NCI-H460 (cell line): ENCODE measurements at regions not wholly inside any gene's neighbourhood (a gene's known extent, or its start where the extent isn't known, plus 50 kb on each side); places are given as distances from the start of the nearest gene placed in this dataset.

Experiments
- DNase-seq: peaks from one replicate; pipeline ENCODE4 v3.0.0-alpha.2; 2016; ENCODE audit warnings: low read depth; ENCODE audit errors: extremely low read depth

GRCh38 chr1:201703621-201704438 is 125.1 kb upstream of the IPO9 start:
- peak; percentile 79 for DNase-seq

DNA sequence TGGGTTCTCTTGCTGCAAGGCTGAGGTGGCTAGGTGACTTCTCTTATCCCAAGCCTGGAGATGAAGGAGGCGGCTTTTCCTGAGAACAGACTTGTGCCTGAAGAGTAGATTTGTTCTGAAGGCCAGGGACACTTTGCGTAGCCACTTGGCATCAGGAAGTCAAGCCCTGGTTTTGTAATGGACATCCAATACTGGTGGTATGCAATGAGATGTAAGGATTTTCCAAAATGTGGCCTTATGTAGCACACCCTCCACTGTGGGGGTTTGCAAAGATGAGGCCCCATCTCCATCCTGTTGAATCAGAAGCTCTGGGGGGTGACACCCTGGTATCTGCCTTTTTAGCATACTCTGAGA is 124.5 kb upstream of the IPO9 start:
- DNase-seq: no peak

DNA sequence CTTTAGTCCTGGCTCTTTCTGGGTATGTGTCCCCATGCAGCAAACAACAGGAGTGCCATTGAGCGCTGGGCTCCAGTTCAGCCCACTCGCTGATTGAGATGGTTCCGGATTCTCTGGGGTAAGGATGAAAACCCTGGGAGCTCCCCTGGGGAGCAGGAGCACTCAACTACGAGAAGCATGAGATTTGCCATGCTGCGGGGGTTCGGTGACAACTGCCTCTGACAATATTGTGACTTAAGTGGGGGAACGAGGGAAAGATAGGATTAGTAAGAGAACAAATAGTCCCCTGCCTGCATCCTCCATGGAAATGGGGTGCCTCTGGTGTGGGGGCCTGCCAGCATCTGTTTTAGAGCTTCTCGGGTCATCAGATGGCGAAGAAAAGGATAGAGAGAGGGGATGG is 123.6 kb upstream of the IPO9 start:
- no peak for DNase-seq

DNA sequence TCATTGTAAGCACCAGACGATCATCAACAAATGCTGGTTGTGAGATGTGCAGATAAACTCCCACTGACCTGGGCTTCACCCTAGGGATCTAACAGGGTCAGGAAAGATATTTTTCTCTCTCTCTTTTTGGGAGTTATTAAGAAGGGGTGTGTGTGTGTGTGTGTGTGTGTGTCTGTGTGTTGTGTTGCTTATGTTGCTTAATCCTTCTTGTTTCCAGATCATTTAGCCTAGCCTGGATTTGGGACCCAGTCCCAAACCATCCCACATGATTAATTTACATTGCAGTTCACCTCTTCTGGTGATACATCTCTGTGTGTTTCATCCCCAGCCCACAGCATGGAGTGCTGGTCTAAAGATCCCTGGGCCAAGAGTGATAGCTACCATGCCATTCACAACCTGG is 122.8 kb upstream of the IPO9 start:
- no peak for DNase-seq

DNA sequence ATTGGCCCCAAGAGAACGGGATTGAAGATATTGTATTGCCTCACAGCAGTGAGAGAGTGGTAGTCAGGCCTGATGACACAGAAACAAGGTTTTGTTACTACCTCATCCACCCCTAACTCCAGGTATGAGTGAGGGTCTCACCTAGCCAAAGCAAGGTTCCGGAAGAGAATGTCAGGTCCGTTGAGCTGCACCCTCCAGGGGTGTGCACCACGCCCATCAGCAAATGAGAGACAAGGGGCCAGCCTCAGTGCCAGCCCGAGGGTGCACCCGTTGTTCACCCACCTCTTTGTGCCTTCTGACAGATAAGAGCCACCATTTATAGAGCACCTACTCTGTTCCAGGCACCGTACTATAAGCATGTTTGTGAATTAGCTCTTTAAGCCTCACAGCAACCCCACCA is 121.9 kb upstream of the IPO9 start:
- no peak for DNase-seq

DNA sequence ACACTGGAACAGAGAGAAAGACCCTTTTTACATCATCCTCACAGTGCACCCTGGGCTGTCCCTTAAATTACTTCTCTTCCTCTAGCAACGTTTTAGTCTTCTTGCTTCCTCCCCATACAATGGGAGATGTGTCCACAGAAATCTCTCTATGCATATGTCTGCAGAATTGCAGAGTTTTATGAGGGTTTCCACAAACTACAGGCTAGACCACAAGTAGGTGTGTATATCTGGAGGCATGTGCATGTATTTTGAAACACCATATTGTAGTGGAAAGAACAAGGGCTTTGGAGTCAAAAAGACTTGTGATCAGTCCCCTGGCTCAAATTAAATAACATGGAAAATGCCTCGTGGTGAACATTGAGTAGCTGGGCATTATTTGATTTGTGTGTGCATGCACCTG is 121.3 kb upstream of the IPO9 start:
- DNase-seq: no peak

- DNase-seq: no peak
Measured at GRCh38 chr1:201708085-201708512, 120.9 kb upstream of the IPO9 start.

DNA sequence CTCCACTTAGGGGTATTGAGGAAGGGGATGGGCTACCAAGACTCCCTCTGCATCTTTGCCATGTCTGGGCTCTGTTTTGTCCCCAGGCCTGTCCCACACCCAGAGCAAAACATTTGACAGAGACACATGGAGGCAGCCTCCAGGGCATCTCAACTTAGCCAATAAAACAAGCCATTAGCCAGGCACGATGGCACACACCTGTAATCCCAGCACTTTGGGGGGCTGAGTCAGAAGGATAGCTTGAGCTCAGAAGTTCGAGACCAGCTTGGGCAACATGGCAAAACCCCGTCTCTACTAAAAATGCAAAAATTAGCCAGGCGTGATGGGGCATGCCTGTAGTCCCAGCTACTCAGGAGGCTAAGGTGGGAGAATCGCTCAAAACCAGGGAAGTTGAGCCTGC is 120.3 kb upstream of the IPO9 start:
- DNase-seq: no peak

DNA sequence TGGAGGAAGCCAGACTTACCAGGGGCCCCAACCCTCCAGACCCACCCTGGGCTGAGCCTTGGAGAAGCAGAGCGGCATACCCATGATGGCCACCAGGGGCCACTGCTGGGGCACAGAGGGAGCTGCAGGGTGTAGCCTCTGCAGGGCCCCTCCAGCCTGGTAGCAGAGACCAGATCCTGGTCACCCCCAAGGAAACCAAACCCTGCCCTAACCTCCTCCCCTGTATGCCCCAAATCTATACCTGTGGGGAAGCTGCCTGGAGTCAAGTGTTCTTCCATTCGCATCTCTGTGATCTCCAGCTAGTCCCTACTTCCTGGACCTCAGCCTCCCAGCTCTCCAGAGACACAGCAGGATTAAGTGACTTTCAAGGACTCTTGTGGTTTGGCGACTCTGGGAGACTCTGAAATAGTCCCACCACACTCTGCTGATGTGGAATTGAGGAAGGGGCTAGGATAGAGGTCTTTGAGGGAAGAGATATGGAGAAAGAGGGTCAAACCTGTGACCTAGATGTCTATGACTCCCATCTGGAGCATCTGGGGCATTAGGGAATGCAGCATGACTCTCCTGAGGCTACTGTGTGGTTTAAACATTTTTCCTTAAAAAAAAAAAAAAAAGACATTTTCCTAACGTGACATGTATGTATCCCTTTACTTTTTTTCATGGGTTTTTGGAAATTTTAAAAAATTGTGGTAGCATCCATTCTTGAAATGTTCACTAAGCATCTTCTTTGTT is 119.2 kb upstream of the IPO9 start:
- peak; percentile 71 for DNase-seq

GRCh38 chr1:201710632-201711597 is 118.0 kb upstream of the IPO9 start:
- DNase-seq: no peak

- DNase-seq: no peak
Measured at GRCh38 chr1:201711811-201712210, 117.1 kb upstream of the IPO9 start.

DNA sequence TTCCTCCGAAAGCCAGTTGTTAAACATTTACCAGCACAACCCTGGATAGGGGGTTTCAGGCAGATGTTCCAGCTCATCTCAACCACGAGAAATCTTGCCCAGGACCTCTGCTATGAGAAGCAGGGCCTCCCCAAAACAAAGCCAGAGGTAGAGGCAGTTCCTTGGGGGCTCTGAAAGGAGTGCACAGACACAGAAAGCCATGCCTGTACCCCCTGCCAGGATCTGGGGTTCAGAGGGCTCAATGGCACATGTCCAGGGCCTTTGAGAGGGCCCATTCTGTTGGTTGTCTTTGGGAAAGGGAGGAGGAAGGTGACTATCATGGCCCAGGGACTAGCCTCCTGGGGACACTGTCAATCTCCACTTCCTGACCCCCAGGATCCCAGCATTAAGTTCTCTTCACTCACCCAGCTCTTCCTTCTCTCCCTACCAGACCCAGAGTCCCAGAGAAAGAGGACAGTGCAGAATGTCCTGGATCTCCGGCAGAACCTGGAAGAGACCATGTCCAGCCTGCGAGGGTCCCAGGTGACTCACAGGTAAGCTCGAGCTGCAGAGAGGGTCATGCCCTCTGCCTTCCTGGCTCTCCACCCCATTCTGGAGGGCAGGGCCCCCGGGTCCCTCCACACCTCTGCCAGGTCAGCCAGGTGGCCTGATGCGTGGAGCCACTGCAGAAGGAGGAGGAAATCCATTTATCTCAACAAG is 116.4 kb upstream of the IPO9 start:
- no peak for DNase-seq

GRCh38 chr1:201713086-201713810 is 115.7 kb upstream of the IPO9 start:
- DNase-seq: peak; percentile 96

DNA sequence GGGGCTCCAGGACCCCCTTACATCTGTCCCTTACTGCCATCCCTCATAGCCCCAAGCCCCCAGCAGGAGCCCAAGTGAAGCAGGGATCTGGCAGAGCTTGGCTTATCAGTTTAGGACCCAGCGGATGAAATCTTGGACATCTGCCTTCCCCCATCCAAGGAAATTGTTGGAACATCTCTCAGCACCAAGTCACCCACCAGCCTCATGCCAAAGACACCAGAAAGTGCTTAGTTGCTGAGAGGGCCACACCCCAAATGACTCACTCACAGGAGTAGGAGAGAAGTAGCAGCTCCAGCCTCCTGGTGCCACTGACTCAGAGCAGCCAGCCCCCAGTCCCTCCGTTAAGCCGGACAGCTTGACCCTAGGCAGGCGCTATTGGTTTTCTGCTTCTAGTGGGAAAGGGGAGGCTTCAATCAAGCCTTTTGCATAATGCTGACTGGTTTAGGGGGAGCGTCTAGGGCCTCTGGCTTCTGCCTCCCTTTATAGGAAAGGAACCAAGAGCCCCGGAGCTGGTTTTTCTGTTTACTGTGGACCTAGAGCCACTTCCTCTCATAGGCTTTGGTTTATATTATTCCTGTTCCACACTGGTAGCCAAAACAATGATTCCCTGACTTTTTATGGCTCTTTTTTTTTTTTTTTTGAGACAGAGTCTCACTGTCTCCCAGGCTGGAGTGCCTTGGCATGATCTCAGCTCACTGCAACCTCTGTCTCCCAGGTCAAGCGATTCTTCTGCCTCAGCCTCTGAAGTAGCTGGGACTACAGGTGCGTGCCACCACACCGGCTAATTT is 114.2 kb upstream of the IPO9 start:
- DNase-seq: peak; percentile 99

DNA sequence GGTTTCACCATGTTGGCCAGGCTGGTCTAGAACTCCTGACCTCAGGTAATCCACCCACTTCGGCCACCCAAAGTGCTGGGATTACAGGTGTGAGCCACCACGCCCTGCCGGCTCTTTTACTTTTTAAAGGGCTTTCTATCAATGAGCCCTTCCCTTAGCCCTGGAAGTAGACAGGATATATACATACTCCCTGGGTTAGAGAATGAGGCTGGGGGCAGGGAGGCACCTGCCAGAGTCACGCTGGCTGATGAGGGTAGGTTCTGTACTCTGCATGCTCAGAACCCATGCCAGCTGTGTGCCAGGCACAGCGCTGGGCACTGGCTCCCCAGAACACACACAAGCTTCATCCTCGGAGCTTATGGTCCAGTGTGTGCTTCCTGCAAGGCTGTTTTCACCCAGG is 113.6 kb upstream of the IPO9 start:
- no peak for DNase-seq

DNA sequence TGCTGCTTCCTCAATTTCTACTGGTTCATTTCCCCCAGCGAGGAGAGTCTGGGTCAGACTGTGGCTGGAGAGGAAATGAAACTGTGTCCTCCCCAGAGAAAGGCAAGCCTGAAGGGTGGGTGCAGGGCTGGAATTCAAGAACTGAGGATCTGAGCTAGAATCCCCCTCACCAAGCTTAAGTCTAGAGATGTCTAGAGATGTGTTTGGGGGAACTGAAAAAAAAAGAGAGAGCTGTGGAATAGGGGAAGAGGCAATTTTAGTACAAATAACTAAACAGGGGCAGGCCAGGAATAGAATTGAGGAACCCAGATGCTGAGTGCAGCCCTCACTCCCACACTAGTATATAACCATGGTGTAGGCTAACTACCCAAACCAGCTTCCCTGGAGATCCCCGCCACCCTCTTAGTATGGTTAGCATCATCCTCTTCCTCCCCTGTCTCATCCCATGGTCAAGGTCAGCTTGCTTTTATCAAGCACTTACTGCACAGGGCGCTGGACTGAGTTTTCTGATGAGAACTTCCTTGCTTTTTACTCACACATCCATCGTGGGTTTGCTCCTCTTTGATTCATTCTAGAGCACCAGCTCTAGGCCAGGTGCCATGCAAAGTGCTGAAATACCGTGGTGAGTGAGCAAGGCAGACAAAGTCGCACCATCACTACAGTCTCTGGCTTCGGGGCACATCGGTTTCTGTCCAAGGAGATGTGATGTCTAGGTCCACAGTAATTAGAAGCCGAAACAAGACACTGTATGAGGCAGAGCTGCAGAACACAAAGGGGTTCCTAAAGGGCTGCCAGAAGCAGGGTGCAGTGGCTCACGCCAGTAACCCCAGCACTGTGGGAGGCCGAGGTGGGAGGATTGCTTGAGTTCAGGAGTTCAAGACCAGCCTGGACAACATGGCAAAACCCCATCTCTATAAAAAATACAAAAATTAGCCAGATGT is 112.9 kb upstream of the IPO9 start:
- DNase-seq: no peak

GRCh38 chr1:201716742-201717135 is 112.2 kb upstream of the IPO9 start:
- no peak for DNase-seq

DNA sequence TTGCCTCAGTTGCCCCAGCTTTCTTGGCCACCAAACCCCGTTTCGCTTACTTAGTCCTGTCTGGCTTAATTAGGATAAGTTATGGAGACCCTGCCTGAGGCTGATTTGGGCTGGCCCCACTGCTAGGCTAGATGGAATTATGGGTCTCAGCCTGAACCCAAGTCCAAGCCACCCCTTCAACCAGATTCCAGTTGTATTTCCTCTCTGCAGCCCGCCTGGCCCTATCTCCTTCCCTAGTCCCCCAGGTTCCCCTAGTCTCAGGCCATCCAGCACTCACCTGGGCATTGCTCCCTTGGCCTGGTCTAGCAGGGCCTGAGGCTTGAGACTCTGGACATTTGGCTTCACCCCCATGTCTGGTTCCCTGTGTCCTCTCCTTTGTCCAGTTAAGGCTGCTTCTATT is 111.7 kb upstream of the IPO9 start:
- no peak for DNase-seq
